ENCODE measurements at regions not wholly inside any gene's neighbourhood (a gene's known extent, or its start where the extent isn't known, plus 50 kb on each side); places are given as distances from the start of the nearest gene placed in this dataset.
A peak's percentile ranks its signal among the peaks of the same experiment; 100 is the strongest.
"Not testable (repeated sequence)": the region's sequence is repeated elsewhere in the genome, so short reads cannot be mapped to it uniquely, and the experiment has no call there.

DNA sequence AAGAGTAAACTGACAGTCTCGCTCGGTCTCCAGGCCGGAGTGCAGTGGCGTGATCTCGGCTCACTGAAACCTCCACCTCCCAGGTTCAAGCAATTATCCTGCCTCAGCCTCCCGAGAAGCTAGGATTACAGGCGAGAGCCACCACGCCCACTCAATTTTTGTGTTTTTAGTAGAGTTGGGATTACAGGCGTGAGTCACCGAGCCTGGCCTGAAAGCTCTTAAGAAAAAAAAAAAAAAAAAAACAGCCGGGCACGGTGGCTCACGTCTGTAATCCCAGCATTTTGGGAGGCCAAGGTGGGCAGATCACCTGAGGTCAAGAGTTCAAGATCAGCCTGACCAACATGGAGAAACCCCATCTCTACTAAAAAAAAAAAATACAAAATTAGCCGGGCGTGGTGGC is 55.3 kb upstream of the THOC2 start:
- DNase-seq (ENCODE audit: low read depth) = not testable (repeated sequence)

DNA sequence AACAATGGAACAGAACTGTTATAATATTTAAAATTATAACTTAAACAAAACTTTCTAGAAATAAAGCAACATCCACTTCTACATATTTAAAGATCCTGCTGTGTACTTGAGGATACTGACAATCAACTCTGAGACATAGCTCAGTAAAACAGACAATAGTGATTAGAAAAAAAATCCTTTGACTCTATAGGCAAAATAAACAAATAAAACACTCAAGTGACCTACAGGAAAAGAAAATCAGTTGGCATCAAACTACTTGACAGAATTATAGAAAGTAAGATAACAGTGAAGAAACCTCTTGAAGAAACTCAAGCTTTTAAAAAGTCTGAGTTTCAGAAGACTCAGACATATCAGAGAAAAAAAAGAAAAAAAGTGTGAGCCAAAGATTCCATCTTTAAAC is 55.9 kb upstream of the THOC2 start:
- no peak for DNase-seq (ENCODE audit: low read depth)

DNA sequence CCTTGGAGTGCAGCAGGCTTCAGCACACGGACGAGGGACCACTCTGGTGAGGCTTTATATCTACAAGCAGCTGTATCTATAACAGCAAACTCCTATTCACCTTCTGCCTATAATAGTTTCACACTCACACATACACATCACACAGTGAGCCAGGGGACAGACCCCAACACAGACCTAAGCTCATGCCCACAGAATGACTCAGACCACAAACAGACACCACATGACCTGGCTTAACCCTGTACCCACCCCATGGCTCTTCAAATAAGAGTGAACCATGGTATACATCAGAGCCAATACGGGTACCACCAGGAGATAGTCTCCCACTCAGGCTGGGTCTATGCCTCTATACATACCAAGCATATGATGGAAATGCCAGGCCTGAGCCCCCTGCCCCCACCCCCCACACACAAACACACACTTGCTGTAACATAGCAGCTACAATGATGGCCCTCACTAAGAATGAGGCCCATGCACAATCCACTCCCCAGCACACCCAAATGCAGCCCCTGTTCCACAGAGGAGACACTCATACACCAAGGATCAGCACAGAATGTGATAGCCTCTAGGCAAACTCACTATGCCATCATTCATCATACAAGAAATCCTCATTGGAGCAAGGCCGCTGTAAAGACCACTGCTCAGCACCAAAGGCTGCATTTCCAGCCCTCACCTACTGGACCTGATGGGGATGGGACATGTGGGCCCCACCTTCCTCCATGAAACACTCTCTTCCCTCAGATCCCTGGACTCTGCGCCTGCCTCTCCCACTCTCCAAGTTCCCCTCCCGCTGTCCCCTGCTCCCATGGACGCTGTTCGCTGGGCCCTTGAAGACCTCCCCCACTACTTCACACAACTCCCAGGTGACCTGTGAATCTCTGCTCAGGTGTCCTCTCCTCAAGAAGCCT is 62.1 kb upstream of the XIAP start:
- DNase-seq (ENCODE audit: low read depth) = no peak

DNA sequence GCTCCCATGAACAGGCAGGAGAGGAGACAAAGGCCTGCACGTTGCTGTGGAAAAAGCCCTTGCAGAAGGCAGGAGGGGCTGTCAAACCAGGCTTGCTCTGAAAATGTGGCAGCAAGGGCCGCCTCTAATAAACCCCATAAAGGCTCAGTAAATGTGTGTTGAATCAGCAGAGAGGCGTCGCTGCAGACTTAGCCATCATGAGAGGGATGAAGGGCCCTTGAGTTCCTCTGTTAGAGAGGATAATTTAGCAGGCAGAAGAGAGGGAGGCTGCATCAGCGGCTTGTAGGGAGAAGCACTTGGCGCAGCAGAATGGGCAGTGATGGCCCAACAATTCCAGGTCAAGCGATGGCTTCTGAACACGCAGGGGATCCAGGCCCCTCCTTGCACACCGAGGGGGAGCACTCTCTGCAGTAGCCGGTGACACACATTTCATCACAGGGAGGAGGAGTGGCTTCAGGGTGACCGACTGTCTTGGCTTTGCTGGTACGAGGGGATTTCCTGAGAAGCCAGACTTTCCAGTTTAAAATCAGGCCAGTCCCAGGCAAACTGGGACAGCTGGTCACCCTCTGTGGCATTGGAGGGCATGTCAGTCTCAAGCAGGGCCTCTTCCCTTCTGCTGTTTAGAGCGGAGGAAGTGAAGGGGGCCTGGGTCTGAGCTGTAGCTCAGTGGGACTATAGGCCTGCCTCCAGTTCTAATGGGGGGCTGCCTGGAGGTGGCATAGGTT is 61.0 kb upstream of the XIAP start:
- DNase-seq (ENCODE audit: low read depth) = not testable (repeated sequence)

DNA sequence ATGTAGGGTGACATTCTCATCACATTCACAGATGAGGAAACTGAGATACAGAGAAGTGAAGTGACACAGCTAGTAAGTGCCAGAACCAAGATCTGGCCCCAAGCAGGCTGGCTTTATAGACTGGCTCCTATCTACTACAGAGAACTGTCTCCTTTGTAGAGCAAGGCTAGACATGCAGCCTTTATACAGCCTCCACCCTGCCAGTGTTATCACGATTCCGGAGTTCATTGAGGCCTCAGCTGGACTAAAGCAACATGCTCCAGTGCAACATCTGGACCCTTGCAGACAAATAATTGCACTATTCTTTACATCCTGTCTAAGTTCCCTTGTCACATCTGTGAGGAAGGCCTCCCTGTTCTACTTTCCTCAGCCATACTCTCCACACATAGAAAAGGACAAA is 58.0 kb upstream of the XIAP start:
- DNase-seq (ENCODE audit: low read depth) = no peak

DNA sequence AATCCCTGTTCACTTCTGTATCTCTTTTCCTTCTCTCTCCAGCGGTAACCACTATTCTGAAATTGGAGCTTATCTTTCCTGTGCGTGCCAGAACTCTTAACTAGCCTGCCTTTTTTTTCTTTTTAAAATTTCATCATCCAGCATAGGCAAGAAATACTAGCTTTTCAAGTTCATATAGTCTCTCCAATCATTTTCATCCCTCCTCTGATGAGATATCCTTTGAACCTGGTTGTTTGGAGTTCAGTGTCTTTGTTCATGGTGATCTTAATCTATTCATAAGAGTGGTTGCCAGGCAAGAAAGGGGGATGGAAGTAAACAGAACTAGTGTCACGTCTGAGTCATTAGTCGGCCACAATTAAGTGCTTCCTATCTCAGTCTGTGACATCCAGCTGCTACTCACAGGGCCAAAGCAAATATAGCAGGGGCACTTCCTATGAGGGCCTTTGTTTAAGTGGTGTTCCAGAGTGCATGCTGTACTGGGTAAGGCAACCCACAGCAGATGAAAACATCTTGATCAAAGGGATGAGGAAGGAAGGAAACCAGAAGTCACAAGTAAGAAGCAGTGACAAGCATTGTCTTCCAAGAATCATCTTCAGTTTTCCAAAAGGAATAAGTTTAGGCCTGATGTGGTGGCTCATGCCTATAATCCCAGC is 56.4 kb upstream of the XIAP start:
- DNase-seq (ENCODE audit: low read depth) = peak; percentile 15

DNA sequence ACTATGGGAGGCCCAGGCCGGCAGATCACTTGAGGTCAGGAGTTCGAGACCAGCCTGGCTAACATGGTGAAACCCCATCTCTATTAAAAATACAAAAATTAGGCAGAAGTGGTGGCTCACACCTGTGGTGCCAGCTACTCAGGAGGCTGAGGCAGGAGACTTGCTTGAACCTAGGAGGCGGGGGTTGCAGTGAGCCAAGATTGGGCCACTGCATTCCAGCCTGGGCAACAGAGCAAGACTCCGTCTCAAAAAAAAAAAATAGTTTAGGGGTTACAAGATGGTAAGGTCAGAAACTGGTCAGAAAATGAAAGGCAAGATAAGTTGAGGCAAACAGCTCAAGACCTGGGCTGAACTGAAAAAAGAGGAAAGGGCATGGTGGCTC is 55.9 kb upstream of the XIAP start:
- not testable (repeated sequence) for DNase-seq (ENCODE audit: low read depth)

DNA sequence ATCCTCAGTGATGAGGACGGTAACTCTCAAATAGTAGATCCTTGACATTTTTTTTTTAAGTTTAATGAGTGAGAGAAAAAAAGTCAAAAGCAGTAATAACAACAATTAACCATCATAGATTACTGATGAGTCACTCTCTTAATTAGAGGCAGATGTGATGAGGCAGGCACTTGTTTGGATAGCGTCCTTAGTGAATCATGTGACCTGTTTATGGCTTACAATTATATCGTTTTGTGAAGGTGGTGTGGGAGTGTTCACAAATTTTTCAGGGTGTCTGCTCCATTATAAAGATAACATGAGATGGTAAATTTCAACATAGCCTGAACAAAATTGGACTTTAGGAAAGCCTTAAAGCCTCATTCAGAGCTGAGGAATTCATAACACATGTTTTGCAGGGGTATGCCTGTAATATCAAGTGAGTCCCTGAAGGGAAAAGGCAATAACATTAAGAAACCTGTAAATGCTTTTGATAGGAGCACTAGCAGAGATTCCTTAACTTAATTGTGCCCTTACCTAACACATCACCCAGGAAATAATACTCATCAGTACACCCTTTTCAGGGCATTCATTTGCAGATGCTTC is 51.9 kb upstream of the XIAP start:
- no peak for DNase-seq (ENCODE audit: low read depth)

DNA sequence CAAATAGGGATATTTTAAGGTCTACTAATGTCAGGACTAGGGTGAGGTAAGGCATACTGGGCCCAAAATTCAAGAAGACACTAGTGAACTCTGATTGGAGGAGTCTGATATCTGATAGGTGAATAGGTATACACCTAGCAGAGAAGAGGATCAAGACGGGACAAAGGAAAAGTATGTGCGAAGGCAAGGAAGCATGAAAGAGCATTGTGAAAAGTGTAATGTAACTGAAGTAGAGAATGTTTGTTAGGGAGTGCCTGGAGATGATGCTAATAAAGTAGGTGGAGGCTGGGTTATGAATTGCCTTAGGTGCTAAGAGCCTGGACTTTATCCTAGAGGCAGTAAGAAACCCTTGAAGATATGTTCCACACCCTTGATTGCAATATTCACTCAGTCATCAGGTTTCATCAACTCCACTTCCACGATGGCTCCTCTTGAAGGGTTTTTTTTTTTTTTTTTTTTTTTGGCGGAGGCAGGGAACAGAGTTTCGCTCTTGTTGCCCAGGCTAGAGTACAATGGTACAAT is 49.9 kb upstream of the XIAP start:
- no peak for DNase-seq (ENCODE audit: low read depth)

All from T follicular helper cell (primary cell).